ENCODE measurements at regions not wholly inside any gene's neighbourhood (a gene's known extent, or its start where the extent isn't known, plus 50 kb on each side); places are given as distances from the start of the nearest gene placed in this dataset.

GRCh38 chr1:102107441-102107840 lies 110.7 kb upstream of the OLFM3 start:
- Mint-ChIP-seq H3K27ac (no peak overlapping the region), H3K27me3 (no peaks in the 10 kb centered on the region), H3K9me3 (peaks cover 6 to 8% of the 10 kb centered on the region in 2 donors), H3K36me3 (no peaks in the 10 kb centered on the region), H3K4me1 (no peaks in the 10 kb centered on the region), H3K4me3 (no peak overlapping the region)
- DNase-seq (no peak), ATAC-seq (replicated peaks) (no peak)

- H3K9me3 Mint-ChIP-seq: peaks cover 6 to 8% of the 10 kb centered on the region in 2 donors
- H3K4me3 Mint-ChIP-seq: no peak overlapping the region
- no peaks in the 10 kb centered on the region for H3K36me3 Mint-ChIP-seq
- no peaks in the 10 kb centered on the region for H3K27me3 Mint-ChIP-seq
- no peak overlapping the region for H3K27ac Mint-ChIP-seq
- no peak for DNase-seq
- no peaks in the 10 kb centered on the region for H3K4me1 Mint-ChIP-seq
- no peak for ATAC-seq (replicated peaks)
These were observed 109.3 kb upstream of the OLFM3 start for GRCh38 chr1:102105931-102106550.

- H3K27me3 Mint-ChIP-seq: no peaks in the 10 kb centered on the region
- no peak overlapping the region for H3K4me3 Mint-ChIP-seq
- no peaks in the 10 kb centered on the region for H3K4me1 Mint-ChIP-seq
- no peak overlapping the region for H3K27ac Mint-ChIP-seq
- DNase-seq (no peak), ATAC-seq (replicated peaks) (no peak)
- no peaks in the 10 kb centered on the region for H3K36me3 Mint-ChIP-seq
- H3K9me3 Mint-ChIP-seq: peaks cover 0 to under 1% of the 10 kb centered on the region in 2 donors
These were observed 106.9 kb upstream of the OLFM3 start for GRCh38 chr1:102103646-102104045.

- H3K4me3 Mint-ChIP-seq: no peak overlapping the region
- no peaks in the 10 kb centered on the region for H3K9me3 Mint-ChIP-seq
- DNase-seq: no peak
- no peaks in the 10 kb centered on the region for H3K4me1 Mint-ChIP-seq
- ATAC-seq (replicated peaks): no peak
- no peak overlapping the region for H3K27ac Mint-ChIP-seq
- no peaks in the 10 kb centered on the region for H3K27me3 Mint-ChIP-seq
- H3K36me3 Mint-ChIP-seq: no peaks in the 10 kb centered on the region
These were observed 105.6 kb upstream of the OLFM3 start for GRCh38 chr1:102102276-102102780.

GRCh38 chr1:102100666-102101065 lies 103.9 kb upstream of the OLFM3 start:
- Mint-ChIP-seq H3K4me3 (no peak overlapping the region), H3K9me3 (no peaks in the 10 kb centered on the region), H3K27ac (no peak overlapping the region), H3K27me3 (no peaks in the 10 kb centered on the region), H3K36me3 (no peaks in the 10 kb centered on the region), H3K4me1 (no peaks in the 10 kb centered on the region)
- ATAC-seq (replicated peaks) (no peak), DNase-seq (no peak)

- no peaks in the 10 kb centered on the region for H3K9me3 Mint-ChIP-seq
- H3K36me3 Mint-ChIP-seq: no peaks in the 10 kb centered on the region
- no peaks in the 10 kb centered on the region for H3K4me1 Mint-ChIP-seq
- no peak overlapping the region for H3K4me3 Mint-ChIP-seq
- H3K27me3 Mint-ChIP-seq: no peaks in the 10 kb centered on the region
- no peak for ATAC-seq (replicated peaks)
- H3K27ac Mint-ChIP-seq: no peak overlapping the region
- no peak for DNase-seq
These were observed 103.2 kb upstream of the OLFM3 start for GRCh38 chr1:102099916-102100315.

GRCh38 chr1:102098536-102098935 lies 101.8 kb upstream of the OLFM3 start:
- H3K9me3 Mint-ChIP-seq: no peaks in the 10 kb centered on the region
- H3K27me3 Mint-ChIP-seq: no peaks in the 10 kb centered on the region
- no peaks in the 10 kb centered on the region for H3K4me1 Mint-ChIP-seq
- no peak overlapping the region for H3K27ac Mint-ChIP-seq
- no peak overlapping the region for H3K4me3 Mint-ChIP-seq
- ATAC-seq (replicated peaks) (no peak), DNase-seq (no peak)
- H3K36me3 Mint-ChIP-seq: no peaks in the 10 kb centered on the region

GRCh38 chr1:102098081-102098480 lies 101.4 kb upstream of the OLFM3 start:
- Mint-ChIP-seq H3K27ac (no peak overlapping the region), H3K4me1 (no peaks in the 10 kb centered on the region), H3K9me3 (no peaks in the 10 kb centered on the region), H3K27me3 (no peaks in the 10 kb centered on the region), H3K4me3 (no peak overlapping the region), H3K36me3 (no peaks in the 10 kb centered on the region)
- ATAC-seq (replicated peaks): no peak
- DNase-seq: no peak

- DNase-seq (no peak), ATAC-seq (replicated peaks) (no peak)
- Mint-ChIP-seq H3K9me3 (no peaks in the 10 kb centered on the region), H3K27me3 (no peaks in the 10 kb centered on the region), H3K27ac (no peak overlapping the region), H3K36me3 (no peaks in the 10 kb centered on the region), H3K4me1 (no peaks in the 10 kb centered on the region), H3K4me3 (no peak overlapping the region)
These were observed 100.7 kb upstream of the OLFM3 start for GRCh38 chr1:102097451-102097850.

- Mint-ChIP-seq H3K9me3 (no peaks in the 10 kb centered on the region), H3K4me1 (no peaks in the 10 kb centered on the region), H3K27ac (no peak overlapping the region), H3K27me3 (no peaks in the 10 kb centered on the region), H3K4me3 (no peak overlapping the region), H3K36me3 (no peaks in the 10 kb centered on the region)
- DNase-seq (no peak), ATAC-seq (replicated peaks) (no peak)
These were observed 99.4 kb upstream of the OLFM3 start for GRCh38 chr1:102096162-102096561.

- H3K27ac Mint-ChIP-seq: no peak overlapping the region
- no peaks in the 10 kb centered on the region for H3K4me1 Mint-ChIP-seq
- H3K27me3 Mint-ChIP-seq: no peaks in the 10 kb centered on the region
- DNase-seq: no peak
- H3K9me3 Mint-ChIP-seq: peaks cover 0 to 6% of the 10 kb centered on the region in 2 donors
- H3K36me3 Mint-ChIP-seq: no peaks in the 10 kb centered on the region
- no peak overlapping the region for H3K4me3 Mint-ChIP-seq
- no peak for ATAC-seq (replicated peaks)
These were observed 93.1 kb upstream of the OLFM3 start for GRCh38 chr1:102089791-102090190.

- Mint-ChIP-seq H3K27me3 (no peaks in the 10 kb centered on the region), H3K4me1 (no peaks in the 10 kb centered on the region)
- no peak for ATAC-seq (replicated peaks)
These were observed 89.2 kb upstream of the OLFM3 start for GRCh38 chr1:102085896-102086295.

GRCh38 chr1:102084771-102085535 lies 88.2 kb upstream of the OLFM3 start:
- DNase-seq: no peak
- Mint-ChIP-seq H3K4me3 (no peak overlapping the region), H3K27ac (no peak overlapping the region), H3K4me1 (no peaks in the 10 kb centered on the region), H3K27me3 (no peaks in the 10 kb centered on the region), H3K9me3 (peaks cover 0 to 6% of the 10 kb centered on the region in 2 donors), H3K36me3 (no peaks in the 10 kb centered on the region)
- no peak for ATAC-seq (replicated peaks)

More at GRCh38 chr1:102085896-102086295, 89.2 kb upstream of the OLFM3 start:
- H3K36me3 Mint-ChIP-seq: no peaks in the 10 kb centered on the region
- H3K27ac Mint-ChIP-seq: no peak overlapping the region
- no peak overlapping the region for H3K4me3 Mint-ChIP-seq
- H3K9me3 Mint-ChIP-seq: peaks cover 0 to 7% of the 10 kb centered on the region in 2 donors
- DNase-seq: no peak

GRCh38 chr1:102083192-102083591 lies 86.5 kb upstream of the OLFM3 start:
- Mint-ChIP-seq H3K36me3 (no peaks in the 10 kb centered on the region), H3K27me3 (no peaks in the 10 kb centered on the region), H3K4me1 (no peaks in the 10 kb centered on the region), H3K27ac (no peak overlapping the region), H3K4me3 (no peak overlapping the region), H3K9me3 (peaks cover 0 to 6% of the 10 kb centered on the region in 2 donors)
- ATAC-seq (replicated peaks): no peak
- no peak for DNase-seq

GRCh38 chr1:102074874-102075273 lies 78.1 kb upstream of the OLFM3 start:
- ATAC-seq (replicated peaks): no peak

More at GRCh38 chr1:102074874-102075273, 78.1 kb upstream of the OLFM3 start:
- H3K27me3 Mint-ChIP-seq: no peaks in the 10 kb centered on the region
- H3K27ac Mint-ChIP-seq: no peak overlapping the region
- H3K36me3 Mint-ChIP-seq: no peaks in the 10 kb centered on the region
- no peak overlapping the region for H3K4me3 Mint-ChIP-seq
- H3K9me3 Mint-ChIP-seq: peaks cover 0 to 2% of the 10 kb centered on the region in 2 donors
- no peaks in the 10 kb centered on the region for H3K4me1 Mint-ChIP-seq
- no peak for DNase-seq

All from stimulated activated naive B cell treated with anti-CD40 and anti-IgM and Interleukin-4, amounts not matched to agents 10 μg/mL and 1 μg/mL and 100 μg/mL, for 72 hours (primary cell).